WTC11 (cell line): ENCODE measurements at regions not wholly inside any gene's neighbourhood (a gene's known extent, or its start where the extent isn't known, plus 50 kb on each side); places are given as distances from the start of the nearest gene placed in this dataset.

Experiments
- ATAC-seq: fragments of 200-7000 bp; cut with Tn5 transposase; 2 replicates; pipeline ENCODE4 v1.10.0; 2021; ENCODE audit warnings: mild to moderate bottlenecking, moderate library complexity
- CTCF ChIA-PET: fragments of 300-600 bp; sonication (Branson Sonifier 250); formaldehyde crosslinking; loops from one replicate; lab custom pipeline; 2021; ENCODE audit warnings: antibody characterized with exemption; lab: Charles Lee
- POLR2A ChIA-PET: fragments of 350-600 bp; sonication (Branson Sonifier 250); formaldehyde crosslinking; loops from one replicate; lab custom pipeline; 2021; ENCODE audit warnings: antibody characterized with exemption; lab: Charles Lee
- DNase-seq: peaks from one replicate; pipeline ENCODE4 v3.0.0; 2021; ENCODE audit warnings: low spot score
- H3K27ac Mint-ChIP-seq: 2 replicates; pipeline ENCODE4 v1.8.0; 2021; ENCODE audit warnings: mixed read lengths
- H3K27me3 Mint-ChIP-seq: 2 replicates; pipeline ENCODE4 v1.8.0; 2021; ENCODE audit warnings: low read depth, mild to moderate bottlenecking, moderate library complexity, mixed read lengths
- H3K36me3 Mint-ChIP-seq: 2 replicates; pipeline ENCODE4 v1.8.0; 2021; ENCODE audit warnings: mixed read lengths
- H3K4me1 Mint-ChIP-seq: 2 replicates; pipeline ENCODE4 v1.8.0; 2022; ENCODE audit warnings: mixed read lengths
- H3K4me3 Mint-ChIP-seq: 2 replicates; pipeline ENCODE4 v1.8.0; 2021; ENCODE audit warnings: mild to moderate bottlenecking, moderate library complexity, mixed read lengths
- H3K9me3 Mint-ChIP-seq: 2 replicates; pipeline ENCODE4 v1.8.0; 2021; ENCODE audit warnings: mixed read lengths
- ARID4B ChIP-seq: sonication (generic); formaldehyde crosslinking; IDR thresholded peaks from 2 replicates; pipeline ENCODE4 v1.8.0; 2023; ENCODE audit warnings: missing genetic modification reagents, mild to moderate bottlenecking, borderline replicate concordance
- ATF1 ChIP-seq: sonication (generic); formaldehyde crosslinking; IDR thresholded peaks from 2 replicates; pipeline ENCODE4 v1.8.1; 2023; ENCODE audit warnings: mild to moderate bottlenecking, moderate library complexity, missing genetic modification reagents
- ATF2 ChIP-seq: sonication (generic); formaldehyde crosslinking; IDR thresholded peaks from 2 replicates; pipeline ENCODE4 v1.8.1; 2022; ENCODE audit warnings: low read depth, missing genetic modification reagents, borderline replicate concordance
- E2F4 ChIP-seq: sonication (generic); formaldehyde crosslinking; IDR thresholded peaks from 2 replicates; pipeline ENCODE4 v1.8.1; 2022; ENCODE audit warnings: low read depth, mild to moderate bottlenecking, moderate library complexity, missing genetic modification reagents, borderline replicate concordance
- EMX1 ChIP-seq: fragments of 250-450 bp; sonication (Bioruptor Pico); IDR thresholded peaks from 2 replicates; pipeline ENCODE4 v1.8.0; 2021; ENCODE audit warnings: mild to moderate bottlenecking
- ETV6 ChIP-seq: sonication (generic); formaldehyde crosslinking; IDR thresholded peaks from 2 replicates; pipeline ENCODE4 v1.8.1; 2022; ENCODE audit warnings: mild to moderate bottlenecking, missing genetic modification reagents
- FOXJ3 ChIP-seq: sonication (generic); formaldehyde crosslinking; IDR thresholded peaks from 2 replicates; pipeline ENCODE4 v1.9.0; 2021; ENCODE audit warnings: missing genetic modification reagents, mild to moderate bottlenecking, borderline replicate concordance
- FOXP1 ChIP-seq: sonication (generic); formaldehyde crosslinking; IDR thresholded peaks from 2 replicates; pipeline ENCODE4 v1.8.0; 2022; ENCODE audit warnings: missing genetic modification reagents, mild to moderate bottlenecking, moderate library complexity, borderline replicate concordance
- GTF2I ChIP-seq: fragments of 250-450 bp; sonication (Bioruptor Pico); conservative IDR thresholded peaks from 2 replicates; pipeline ENCODE4 v1.4.0; 2021; ENCODE audit warnings: mild to moderate bottlenecking
- HMGXB4 ChIP-seq: sonication (generic); formaldehyde crosslinking; IDR thresholded peaks from 2 replicates; pipeline ENCODE4 v1.8.1; 2023; ENCODE audit warnings: mild to moderate bottlenecking, moderate library complexity, missing genetic modification reagents
- JUN ChIP-seq: sonication (generic); formaldehyde crosslinking; IDR thresholded peaks from 2 replicates; pipeline ENCODE4 v1.8.0; 2023; ENCODE audit warnings: mild to moderate bottlenecking, missing genetic modification reagents
- MXD4 ChIP-seq: fragments of 250-450 bp; sonication (Bioruptor Pico); IDR thresholded peaks from 2 replicates; pipeline ENCODE4 v1.8.0; 2021; ENCODE audit warnings: mild to moderate bottlenecking, moderate library complexity, borderline replicate concordance
- NFE2L1 ChIP-seq: sonication (generic); formaldehyde crosslinking; IDR thresholded peaks from 2 replicates; pipeline ENCODE4 v1.8.1; 2023; ENCODE audit warnings: missing genetic modification reagents
- NR1H2 ChIP-seq: sonication (generic); formaldehyde crosslinking; IDR thresholded peaks from 2 replicates; pipeline ENCODE4 v1.9.0; 2021; ENCODE audit warnings: mild to moderate bottlenecking, moderate library complexity, missing genetic modification reagents
- OVOL2 ChIP-seq: fragments of 250-450 bp; sonication (Bioruptor Pico); IDR thresholded peaks from 2 replicates; pipeline ENCODE4 v1.9.0; 2021; ENCODE audit warnings: mild to moderate bottlenecking, borderline replicate concordance
- PRRX2 ChIP-seq: fragments of 250-450 bp; sonication (Bioruptor Pico); IDR thresholded peaks from 2 replicates; pipeline ENCODE4 v1.8.0; 2021; ENCODE audit warnings: mild to moderate bottlenecking
- SP1 ChIP-seq: sonication (generic); formaldehyde crosslinking; conservative IDR thresholded peaks from 2 replicates; pipeline ENCODE4 v1.8.1; 2022; ENCODE audit warnings: missing genetic modification reagents
- ZNF281 ChIP-seq: sonication (generic); formaldehyde crosslinking; IDR thresholded peaks from 2 replicates; pipeline ENCODE4 v1.8.0; 2023; ENCODE audit warnings: mild to moderate bottlenecking, missing genetic modification reagents
- ZNF416 ChIP-seq: fragments of 250-450 bp; sonication (Bioruptor Pico); IDR thresholded peaks from 2 replicates; pipeline ENCODE4 v1.9.0; 2021; ENCODE audit warnings: mild to moderate bottlenecking, inconsistent platforms
- ZNF425 ChIP-seq: fragments of 250-450 bp; sonication (Bioruptor Pico); conservative IDR thresholded peaks from 2 replicates; pipeline ENCODE4 v1.9.0; 2021; ENCODE audit warnings: mild to moderate bottlenecking

- POLR2A ChIA-PET = no interaction called here
- H3K36me3 Mint-ChIP-seq = no peaks in the 10 kb centered on the region
- ATAC-seq (no peak), DNase-seq (no peak)
- TF ChIP-seq ATF2 (CRISPR knock-in tag) = no peak
- no peak for TF ChIP-seq GTF2I (CRISPR knock-in tag)
- TF ChIP-seq NFE2L1 (CRISPR knock-in tag) = no peak
- TF ChIP-seq HMGXB4 (CRISPR knock-in tag) = no peak
- TF ChIP-seq PRRX2 (CRISPR knock-in tag) = no peak
- no peak for TF ChIP-seq ZNF425 (CRISPR knock-in tag)
- TF ChIP-seq JUN (CRISPR knock-in tag) = no peak
- no peak for TF ChIP-seq ATF1 (CRISPR knock-in tag)
- no peak for TF ChIP-seq NR1H2 (CRISPR knock-in tag)
- no peak for TF ChIP-seq FOXP1 (CRISPR knock-in tag)
- no peak for TF ChIP-seq ARID4B (CRISPR knock-in tag)
- TF ChIP-seq OVOL2 (CRISPR knock-in tag) = no peak
- TF ChIP-seq FOXJ3 (CRISPR knock-in tag) = no peak
- TF ChIP-seq ETV6 (CRISPR knock-in tag) = no peak
- peaks cover 4% of the 10 kb centered on the region; the same call in 1 of the 2 replicates for H3K9me3 Mint-ChIP-seq
- peaks cover 4% of the 10 kb centered on the region for H3K4me1 Mint-ChIP-seq
- H3K27me3 Mint-ChIP-seq = no peaks in the 10 kb centered on the region
- no peak overlapping the region for H3K27ac Mint-ChIP-seq
- H3K4me3 Mint-ChIP-seq = no peak overlapping the region
- CTCF ChIA-PET = no interaction called here
Observed at GRCh38 chr12:88253371-88253978, 111.4 kb downstream of the TMTC3 start.

GRCh38 chr12:88255224-88255623, 113.1 kb downstream of the TMTC3 start:
- Mint-ChIP-seq H3K36me3 (no peaks in the 10 kb centered on the region), H3K27me3 (no peaks in the 10 kb centered on the region), H3K4me1 (no peaks in the 10 kb centered on the region), H3K27ac (no peak overlapping the region), H3K9me3 (peaks cover 4% of the 10 kb centered on the region; the same call in 1 of the 2 replicates), H3K4me3 (no peak overlapping the region)
- ChIA-PET POLR2A (no interaction called here), CTCF (no interaction called here)
- ATAC-seq (no peak), DNase-seq (no peak)
- TF ChIP-seq MXD4 (CRISPR knock-in tag) = no peak
- no peak for TF ChIP-seq SP1 (CRISPR knock-in tag)
- TF ChIP-seq EMX1 = no peak
- no peak for TF ChIP-seq ZNF281
- no peak for TF ChIP-seq ZNF416
- no peak for TF ChIP-seq E2F4 (CRISPR knock-in tag)
